HG03196 (cell line): ENCODE measurements at regions not wholly inside any gene's neighbourhood (a gene's known extent, or its start where the extent isn't known, plus 50 kb on each side); places are given as distances from the start of the nearest gene placed in this dataset.
"Not testable (repeated sequence)": the region's sequence is repeated elsewhere in the genome, so short reads cannot be mapped to it uniquely, and the experiment has no call there.

Experiments used
- ATAC-seq: cut with Tn5 transposase; IDR thresholded peaks from one replicate; pipeline ENCODE4 v1.9.1; 2021; ENCODE audit not compliant: unreplicated experiment

DNA sequence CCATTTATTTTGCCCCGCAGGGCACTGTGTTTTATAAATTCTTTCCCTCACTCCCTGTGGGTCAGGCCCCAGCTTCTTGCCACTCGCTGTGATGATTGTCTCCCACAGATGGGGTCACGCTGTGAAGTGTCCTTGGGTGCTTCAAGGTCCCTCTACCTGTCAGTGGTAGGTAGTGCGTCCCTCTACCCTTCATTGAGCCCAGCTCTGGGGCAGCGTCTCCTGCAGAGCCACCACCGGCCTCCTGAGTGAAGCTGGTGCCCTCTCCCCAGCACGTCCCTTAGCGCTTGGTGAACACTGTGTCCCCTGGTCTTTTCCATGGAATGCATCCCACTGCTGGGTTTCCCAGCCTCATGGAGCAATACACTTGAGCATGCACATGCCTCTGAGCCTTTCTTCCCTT lies 108.2 kb downstream of the NRN1 start:
- no peak for ATAC-seq

DNA sequence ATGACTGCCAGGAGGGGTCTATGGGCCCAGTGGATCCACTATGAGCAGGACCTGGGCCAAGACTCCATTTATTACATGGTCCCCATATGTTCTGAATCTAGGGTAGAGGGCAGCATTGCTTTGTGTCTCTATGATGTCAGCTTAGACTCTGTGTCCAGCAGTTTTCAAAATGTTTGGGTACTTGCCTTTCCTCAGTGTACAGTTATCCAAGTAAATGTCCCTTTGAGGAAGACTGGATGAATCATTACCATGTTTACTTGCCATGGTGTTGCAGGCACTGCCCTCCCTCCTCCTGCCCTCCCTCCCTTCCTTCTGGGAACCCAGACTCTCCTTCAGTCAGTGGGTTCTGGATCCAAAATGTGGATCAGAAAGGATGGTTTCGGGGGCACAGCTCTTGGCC lies 108.6 kb downstream of the NRN1 start:
- ATAC-seq, result no peak

DNA sequence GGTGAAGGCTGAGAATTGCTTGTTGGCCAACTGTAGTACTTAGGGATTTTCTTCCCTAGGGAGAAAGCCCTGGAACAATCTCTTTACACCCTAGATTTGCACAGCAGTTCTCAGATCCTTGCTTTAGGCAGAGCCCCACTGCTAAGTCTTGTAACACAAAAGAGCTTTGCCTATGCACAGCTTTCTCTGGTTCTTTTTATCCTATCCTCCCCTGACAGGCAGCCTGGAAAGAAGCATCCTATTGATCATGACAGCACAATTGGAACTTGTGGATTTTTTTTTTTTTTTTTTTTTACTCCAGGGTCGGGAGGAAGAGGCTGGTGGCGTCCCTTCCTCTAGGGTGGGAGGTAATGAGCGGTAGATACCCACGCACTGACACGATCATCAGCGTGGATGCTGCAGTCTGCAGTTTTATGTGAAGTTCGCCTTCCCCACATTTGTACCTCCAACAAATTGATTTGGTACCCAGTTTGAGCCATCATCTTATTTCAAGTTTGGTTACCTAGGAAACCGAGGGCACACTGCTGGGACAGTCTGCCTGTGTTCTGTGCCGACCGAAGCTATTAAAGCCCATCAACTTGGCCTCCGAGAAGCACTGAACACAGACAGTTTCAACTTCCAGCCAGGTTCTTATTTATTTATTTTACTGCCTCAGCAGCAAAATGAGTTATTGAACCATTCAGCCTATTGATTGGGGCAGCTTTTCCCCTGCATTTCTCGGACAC lies 110.1 kb downstream of the NRN1 start:
- no peak for ATAC-seq

DNA sequence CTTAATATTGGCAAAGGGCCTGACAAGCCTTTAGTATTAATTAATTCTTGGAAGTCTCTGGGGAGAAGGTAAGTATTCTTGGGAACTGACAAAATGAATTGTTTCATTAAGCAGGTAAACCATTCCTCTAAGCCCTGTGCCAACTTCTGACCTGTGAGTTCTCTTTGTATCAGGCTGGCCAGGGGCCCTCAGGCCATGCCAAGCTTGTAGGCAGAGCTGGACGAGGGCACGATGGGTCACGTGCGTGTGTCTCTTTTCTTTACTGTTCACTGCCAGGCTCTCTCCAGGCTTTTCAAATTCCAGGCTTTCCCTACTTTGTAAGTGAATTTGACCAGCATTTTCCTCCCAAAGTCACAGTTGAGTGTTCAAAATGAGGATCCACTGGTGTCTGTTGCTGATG lies 112.4 kb downstream of the NRN1 start:
- no peak for ATAC-seq

DNA sequence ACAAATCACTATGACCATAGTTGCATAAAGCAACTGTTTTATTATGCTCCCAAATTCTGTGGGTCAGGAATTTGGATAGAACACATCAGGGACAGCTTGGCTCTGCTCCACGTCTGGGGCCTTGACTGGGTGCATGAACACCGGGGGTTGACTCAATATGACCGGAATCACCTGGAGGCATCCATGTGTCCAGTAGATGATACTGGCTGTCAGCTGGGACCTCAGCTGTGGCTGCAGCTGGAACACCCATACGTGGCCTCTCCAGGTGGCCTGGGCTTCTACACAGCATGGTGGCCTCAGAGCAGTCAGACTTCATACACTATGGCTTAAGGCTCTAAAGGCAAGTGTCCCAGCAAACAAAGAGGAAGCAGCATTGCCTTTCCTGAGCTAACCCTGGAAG lies 113.4 kb downstream of the NRN1 start:
- ATAC-seq, result no peak

DNA sequence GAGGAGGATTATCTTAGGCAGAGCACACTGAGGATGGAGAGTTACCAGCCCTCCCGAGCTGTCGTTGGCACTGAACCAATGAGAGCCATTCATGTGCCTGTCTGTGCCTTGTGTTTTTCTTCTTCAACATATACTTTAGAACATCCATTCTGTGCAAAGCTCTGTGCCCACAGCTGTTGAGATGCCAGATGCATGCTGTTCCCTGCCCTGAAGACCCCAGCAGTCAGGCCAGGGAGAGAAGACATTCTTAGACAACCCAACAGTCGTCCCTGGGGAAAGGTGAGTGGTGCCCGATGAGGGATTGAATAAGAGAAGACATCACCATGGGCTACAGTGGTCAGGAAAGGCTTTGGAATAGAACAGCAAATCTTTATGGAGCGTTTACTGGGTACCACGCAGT lies 114.1 kb downstream of the NRN1 start:
- no peak for ATAC-seq

DNA sequence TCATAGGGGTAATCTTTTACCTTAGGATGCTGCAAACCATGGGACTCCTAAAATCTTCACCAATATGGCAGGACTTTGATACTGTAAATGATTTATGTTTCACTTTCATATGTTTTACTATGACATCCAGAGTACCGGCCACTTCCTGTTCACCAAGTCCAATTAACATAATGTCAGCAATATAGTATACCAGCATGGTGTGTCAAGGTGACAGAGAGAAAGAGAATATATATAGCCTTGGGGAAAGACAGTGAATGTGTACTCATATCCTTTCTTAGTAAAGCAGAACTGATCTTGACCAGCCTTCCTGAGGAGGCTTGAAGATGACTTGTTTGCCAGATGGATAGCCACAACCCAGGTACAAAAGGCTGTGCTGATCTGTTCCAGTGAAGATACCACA lies 127.9 kb downstream of the NRN1 start:
- ATAC-seq, result no peak

DNA sequence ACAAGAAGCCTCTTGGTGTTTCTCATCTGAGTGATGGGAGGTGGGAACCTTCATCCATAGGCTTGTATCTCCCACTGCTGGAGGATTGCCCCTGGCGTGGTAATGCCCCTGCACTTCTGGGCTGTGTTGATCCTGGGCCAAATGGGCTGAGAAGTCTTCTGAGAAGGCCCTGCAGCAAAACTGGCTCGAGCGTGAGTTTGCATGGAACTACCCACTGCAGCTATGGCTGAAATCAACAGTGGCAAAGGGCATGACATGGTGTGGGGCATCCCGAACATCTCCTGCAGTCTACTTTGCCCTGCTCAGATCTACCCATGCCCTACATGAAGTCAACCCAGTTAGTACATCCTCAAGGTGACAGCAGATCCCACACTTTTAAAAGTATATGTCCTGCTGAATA lies 130.6 kb downstream of the NRN1 start:
- ATAC-seq, result no peak

DNA sequence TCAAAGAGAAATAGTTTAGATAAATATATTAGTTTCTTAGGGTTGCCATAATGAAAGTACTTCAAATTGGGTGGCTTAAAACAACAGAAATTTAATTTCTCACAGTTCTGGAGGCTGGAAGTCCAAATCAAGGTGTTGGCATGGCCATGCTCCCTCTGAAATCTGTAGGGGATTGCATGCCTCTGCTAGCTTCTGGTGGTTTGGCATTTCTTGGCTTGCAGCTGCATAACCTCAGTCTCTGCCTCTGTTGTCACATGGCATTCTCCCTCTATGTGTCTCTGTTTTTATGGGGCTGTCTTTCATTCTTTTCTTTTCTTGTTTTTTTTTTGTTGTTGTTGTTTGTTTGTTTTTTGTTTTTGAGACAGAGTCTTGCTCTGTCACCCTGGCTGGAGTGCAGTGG lies 132.7 kb downstream of the NRN1 start:
- not testable (repeated sequence) for ATAC-seq

DNA sequence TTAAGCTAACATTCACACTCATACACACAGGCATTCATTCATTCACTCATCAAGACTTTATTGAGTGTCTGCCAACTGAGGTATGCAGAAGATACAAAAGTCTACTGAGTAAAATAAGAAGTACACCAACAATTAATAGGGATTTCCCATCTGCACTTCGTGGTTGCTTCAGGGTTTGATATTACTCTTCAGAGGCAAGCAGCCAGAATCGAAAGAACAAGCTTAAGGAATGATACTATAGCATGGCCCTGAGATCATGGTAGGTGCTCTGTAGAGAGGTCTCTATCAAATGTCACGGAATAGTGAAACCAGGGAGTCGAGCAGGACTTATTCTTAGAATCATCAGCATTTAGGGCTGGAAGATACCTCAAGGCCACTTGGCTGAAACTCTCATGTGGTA lies 135.4 kb downstream of the NRN1 start:
- ATAC-seq, result no peak

DNA sequence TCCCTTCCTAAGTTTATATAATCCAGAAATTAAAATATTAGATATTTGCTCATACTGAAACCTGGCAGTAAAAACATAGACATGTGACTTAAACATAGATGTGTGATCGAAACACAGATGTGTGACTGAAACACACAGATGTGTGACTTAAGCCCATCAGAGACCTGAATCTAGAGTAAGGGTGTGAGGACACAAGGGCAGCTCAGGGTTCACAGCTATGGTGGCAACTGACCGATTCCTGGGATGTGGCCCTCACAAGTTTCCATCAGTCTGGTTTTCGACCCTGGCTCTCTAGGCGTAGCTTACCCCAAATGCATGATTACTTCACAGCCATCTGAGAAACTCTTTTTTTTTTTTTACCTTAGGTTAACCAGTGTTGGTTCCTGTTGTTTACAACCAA lies 137.0 kb downstream of the NRN1 start:
- ATAC-seq, result no peak

DNA sequence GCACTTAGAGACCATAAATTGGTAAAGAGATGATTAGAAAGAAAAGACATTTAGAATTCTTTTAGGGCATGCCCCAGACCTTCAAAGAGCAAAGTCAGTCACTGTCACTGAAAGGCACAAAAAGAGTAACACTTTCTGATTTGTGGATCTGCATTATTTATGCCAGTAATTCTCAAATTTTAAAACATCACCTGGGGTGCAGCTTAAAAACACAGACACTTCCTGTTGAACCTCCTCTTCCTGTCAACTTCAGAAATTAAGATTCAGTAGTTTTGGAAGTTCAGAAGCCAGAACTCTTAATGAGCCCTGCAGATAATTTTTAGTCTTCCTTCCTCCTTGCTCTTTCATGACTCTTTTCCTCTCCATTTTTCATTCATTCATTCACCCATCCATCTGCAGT lies 137.5 kb downstream of the NRN1 start:
- no peak for ATAC-seq

DNA sequence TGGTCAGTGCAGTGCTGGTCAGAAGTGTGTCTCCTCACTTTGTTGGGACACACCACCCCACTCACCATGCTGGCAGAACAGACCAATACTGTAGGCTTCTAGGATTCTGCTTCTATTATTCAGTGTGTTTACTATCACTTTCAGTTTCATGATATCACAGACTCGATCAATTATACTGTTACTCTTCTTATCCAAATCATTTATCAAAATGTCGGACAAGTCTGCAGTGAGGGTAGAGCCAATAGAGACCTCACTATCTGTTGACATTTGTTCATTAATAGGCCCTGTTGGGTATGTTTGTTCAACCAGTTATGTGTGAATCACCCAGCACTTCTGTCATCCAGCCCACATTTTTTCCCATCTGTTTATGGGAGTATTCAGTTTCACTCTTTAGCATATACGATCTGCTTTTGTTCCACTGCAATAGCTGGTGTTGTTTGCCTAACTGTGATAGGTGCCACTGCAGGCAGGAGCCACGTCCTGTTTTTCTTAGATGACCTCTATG lies 140.1 kb downstream of the NRN1 start:
- no peak for ATAC-seq

DNA sequence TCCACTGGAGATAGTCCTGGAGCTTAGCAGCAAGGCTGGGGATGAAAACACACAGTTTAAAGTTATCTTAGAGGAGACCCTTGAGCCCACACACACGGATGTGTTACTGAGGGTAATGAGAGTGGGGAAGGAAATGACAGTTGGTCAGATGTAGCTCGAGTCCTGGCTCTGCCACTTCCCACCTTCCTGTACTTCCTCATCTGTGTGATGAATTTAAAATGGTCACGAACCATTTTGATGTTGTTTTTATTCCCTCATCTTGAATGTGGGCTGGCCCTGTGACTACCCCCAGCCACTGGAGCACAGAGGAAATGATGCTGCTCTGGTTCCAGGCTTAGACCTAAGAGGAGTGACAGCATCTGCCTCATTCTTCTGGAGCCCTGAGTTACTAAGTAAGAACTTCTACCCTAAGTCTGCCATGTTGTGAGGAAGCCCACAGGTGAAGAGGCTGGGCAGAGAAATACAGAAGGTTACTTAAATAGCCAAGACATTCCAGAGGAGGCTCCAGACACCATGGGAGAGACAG lies 141.2 kb downstream of the NRN1 start:
- no peak for ATAC-seq

DNA sequence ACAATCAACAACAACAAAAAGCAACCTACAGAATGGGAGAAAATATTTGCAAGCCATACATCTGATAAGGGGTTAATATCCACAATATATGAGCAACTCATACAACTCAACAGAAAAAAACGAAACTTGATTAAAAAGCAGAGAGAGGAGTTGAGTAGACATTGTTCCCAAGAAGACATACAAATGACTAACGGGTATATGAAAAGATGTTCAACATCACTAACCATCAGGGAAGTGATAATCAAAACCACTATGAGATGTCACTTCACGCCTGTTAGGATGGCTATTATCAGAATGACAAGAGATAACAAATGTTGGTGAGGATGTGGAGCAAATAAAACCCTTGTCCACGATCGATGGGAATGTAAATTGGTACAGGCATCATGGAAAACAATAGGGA lies 145.9 kb downstream of the NRN1 start:
- ATAC-seq, result no peak

DNA sequence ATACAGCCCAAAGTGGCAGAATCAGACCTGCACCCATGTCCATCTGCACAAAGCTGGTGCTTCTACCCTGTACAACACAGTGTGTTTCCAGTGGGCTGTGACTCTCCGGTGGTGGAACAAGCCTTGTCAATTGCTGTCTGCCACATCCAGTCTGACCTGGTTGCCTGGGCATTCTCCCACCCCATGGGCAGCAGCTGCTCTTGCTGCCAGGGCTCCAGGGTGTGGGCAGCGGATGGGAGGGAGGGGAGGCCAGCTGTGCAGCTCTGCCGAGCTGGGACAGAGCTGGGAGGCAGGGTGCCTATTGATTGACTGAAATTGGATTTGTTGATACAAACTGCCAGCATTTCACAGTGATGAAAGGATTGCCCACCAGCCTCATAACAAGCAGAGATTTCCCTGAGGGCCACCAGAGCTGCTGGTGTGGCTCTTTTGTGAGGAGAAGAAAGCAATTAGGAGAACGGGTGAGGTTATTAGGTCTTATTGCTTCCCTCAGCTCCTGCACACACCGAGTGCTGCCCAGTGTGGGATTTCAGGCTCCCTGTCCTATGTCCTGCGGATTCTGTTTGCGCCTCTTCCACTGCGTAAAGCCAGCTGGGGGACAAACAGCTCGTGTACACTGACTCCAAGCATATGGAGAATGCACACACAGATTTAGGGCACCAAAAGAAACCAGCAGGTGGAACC lies 150.8 kb downstream of the NRN1 start:
- no peak for ATAC-seq

DNA sequence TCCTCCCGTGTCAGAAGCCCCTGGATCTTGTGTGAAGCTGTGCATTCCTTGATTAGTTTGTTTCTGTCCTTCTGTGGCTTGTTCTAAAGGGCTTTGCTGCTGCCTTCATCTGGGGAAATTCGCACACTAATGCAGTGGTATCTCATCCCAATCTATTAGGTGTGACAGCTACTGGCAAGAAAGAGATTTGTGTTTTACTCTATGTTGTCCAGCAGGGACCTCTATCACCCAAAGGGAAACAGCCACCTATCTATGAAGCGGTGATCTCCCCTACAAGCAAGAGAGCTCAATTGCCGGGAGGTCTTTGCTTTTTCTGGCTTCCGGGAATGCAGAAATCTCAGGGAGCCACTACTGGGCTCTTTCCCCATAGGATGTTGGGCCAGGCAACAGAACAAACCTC lies 151.8 kb downstream of the NRN1 start:
- ATAC-seq, result no peak

DNA sequence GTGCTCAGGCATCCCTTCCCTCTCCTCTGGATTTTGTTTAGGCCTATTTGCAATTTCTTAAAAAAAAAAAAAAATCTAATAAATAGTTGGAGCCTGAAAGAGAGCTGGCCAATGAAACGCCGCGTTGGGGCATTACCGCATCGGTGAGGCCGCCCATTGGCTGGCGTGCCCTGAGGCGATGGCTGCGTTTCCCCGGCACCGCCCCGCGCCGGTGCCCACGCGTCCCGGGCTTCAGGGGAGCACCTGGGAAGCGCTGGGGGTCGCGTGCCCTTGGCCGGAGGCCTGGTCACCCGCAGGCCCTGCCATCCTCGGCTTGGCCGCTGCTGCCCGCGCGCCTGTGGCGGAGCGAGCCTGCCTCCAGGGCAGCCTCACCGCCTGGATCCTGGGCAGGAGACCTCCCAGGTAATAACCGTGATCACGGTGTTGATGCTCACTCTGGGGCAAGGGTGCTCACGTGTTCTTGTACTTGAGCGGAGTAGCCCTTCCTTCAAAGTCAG lies 155.4 kb downstream of the NRN1 start:
- ATAC-seq, result no peak

DNA sequence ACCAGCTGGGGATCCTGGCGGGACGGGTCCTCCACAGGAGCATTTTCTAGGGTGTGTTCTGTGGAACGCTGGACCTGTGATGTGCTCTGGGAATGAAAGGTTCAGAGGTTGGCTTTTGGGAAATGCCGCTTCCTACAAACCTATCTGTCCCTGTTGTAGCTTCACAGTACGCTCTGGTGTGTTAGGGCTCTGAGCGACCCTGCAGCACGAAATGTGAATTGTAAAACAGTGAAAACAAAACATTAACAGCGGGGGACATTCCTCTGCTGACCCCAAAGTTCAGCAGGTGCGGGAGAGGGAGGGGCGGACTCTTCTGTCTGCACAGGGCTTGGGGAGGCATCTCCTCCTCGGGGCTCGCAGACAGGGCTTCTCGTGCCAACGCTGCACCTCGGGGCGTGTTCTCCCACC lies 155.9 kb downstream of the NRN1 start:
- ATAC-seq, result no peak

DNA sequence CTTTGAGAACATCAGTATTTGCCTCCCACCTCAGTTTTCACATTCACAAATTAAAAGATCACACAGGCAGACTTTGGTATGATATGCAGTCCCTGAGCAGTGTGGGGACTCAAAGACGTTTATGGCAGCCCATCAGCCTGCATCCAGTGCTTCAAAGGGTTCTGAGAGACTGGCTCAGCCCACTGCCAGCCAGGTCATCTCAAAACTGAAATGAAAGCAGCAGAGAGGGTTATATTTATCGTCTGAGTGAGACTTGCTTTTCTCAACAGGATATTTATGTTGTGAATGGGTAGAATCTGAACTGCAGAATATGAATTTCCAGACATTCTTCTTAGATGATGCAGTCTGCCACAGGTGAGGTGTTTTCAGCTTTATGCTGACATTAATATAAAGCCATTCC lies 159.8 kb downstream of the NRN1 start:
- ATAC-seq, result no peak

DNA sequence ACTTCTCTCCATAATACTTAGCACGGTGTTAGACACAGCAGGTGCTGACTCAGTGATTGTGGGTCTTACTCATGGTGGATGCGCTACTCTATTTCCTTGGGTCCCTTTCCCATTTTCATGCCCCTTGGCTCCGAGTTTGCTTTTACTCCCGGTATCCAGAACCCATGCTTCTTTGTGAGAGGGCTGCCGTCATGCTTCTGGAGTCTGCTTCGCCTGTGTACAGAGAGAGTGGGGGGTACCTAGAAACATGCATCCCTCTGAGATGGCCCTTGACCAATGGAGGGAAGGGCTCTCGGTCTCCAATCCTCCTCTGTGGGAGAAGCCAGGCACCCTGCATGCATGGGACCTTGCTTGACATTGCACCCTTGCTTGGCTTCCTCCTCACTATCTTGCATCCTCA lies 160.4 kb downstream of the NRN1 start:
- ATAC-seq, result no peak

DNA sequence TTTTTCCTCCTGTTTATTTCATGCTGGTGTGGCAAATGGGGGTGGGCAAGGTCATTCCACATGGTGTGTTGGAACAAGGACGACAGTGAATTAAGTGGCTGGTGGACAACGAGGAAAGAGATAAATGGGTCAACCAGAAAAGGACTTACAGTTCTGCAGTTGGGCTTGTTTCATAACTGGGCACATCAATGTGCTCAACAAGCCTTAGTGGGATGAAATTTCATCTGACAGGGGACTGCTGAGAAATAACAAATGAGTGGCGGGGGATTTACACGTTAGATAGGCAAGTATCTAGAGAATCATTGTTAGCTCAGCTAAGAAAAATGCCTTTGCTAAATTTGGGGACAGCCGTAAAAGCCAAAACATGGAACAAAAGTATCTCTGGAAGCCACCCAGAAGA lies 163.6 kb downstream of the NRN1 start:
- no peak for ATAC-seq
